ENCODE measurements at regions not wholly inside any gene's neighbourhood (a gene's known extent, or its start where the extent isn't known, plus 50 kb on each side); places are given as distances from the start of the nearest gene placed in this dataset.

GRCh38 chr5:72705178-72705577 is 111.3 kb upstream of the TNPO1 start:
- Histone ChIP-seq H2AFZ (ENCODE audit: control insufficient read depth, low read length) (no peak overlapping the region), H3K4me2 (ENCODE audit: control insufficient read depth, extremely low read depth, insufficient read depth, low read depth, low read length) (no peak overlapping the region), H3K27ac (ENCODE audit: control insufficient read depth, insufficient read depth, low read length) (no peak overlapping the region), H3K79me2 (ENCODE audit: control insufficient read depth, insufficient read depth, low read length) (no peaks in the 10 kb centered on the region), H3K4me3 (ENCODE audit: control insufficient read depth in 2 of 3, extremely low read depth in 1 of 3, insufficient read depth in 2 of 3, low read depth in 1 of 3, low read length in 3 of 3) (no peak overlapping the region), H4K20me1 (ENCODE audit: control insufficient read depth, extremely low read depth, insufficient read depth, low read length) (no peaks in the 10 kb centered on the region), H3K4me1 (ENCODE audit: control insufficient read depth, extremely low read depth, insufficient read depth, low read length) (no peaks in the 10 kb centered on the region), H3K9me3 (ENCODE audit: control insufficient read depth, low read depth, low read length) (peaks cover 2% of the 10 kb centered on the region), H3K36me3 (ENCODE audit: control insufficient read depth in 2 of 2, extremely low read depth in 1 of 2, insufficient read depth in 2 of 2, low read length in 2 of 2) (no peaks in the 10 kb centered on the region), H3K9ac (ENCODE audit: control insufficient read depth, extremely low read depth, insufficient read depth, low read length) (no peak overlapping the region), H3K9me1 (ENCODE audit: control insufficient read depth, extremely low read depth, insufficient read depth, low read length) (no peaks in the 10 kb centered on the region), H3K27me3 (ENCODE audit: control insufficient read depth, extremely low read depth, insufficient read depth, low read length) (peaks cover 4% of the 10 kb centered on the region)
- DNase-seq (ENCODE audit: low read depth, low spot score) (no peak), FAIRE-seq (no peak)
- dilution Hi-C loops (cut with MboI; ENCODE audit: extremely low pct_ligation_motif_present, low sequenced_read_pairs), result no loop called here
- TF ChIP-seq EZH2 (IDR thresholded peaks at IDR 0.05; ENCODE audit: low read length) (no peak), CTCF (optimal IDR thresholded peaks at IDR 0.05 in 1 of 3, IDR thresholded peaks at IDR 0.05 in 1 of 3, conservative IDR thresholded peaks at IDR 0.05 in 1 of 3; ENCODE audit: extremely low read depth in 1 of 3, insufficient read depth in 2 of 3, low read length in 3 of 3) (no peak)

- no peaks in the 10 kb centered on the region for H3K9me1 ChIP-seq (ENCODE audit: control insufficient read depth, extremely low read depth, insufficient read depth, low read length)
- no peak for TF ChIP-seq CTCF (optimal IDR thresholded peaks at IDR 0.05 in 1 of 3, IDR thresholded peaks at IDR 0.05 in 1 of 3, conservative IDR thresholded peaks at IDR 0.05 in 1 of 3; ENCODE audit: extremely low read depth in 1 of 3, insufficient read depth in 2 of 3, low read length in 3 of 3)
- TF ChIP-seq EZH2 (IDR thresholded peaks at IDR 0.05; ENCODE audit: low read length), result no peak
- no peak overlapping the region for H3K4me2 ChIP-seq (ENCODE audit: control insufficient read depth, extremely low read depth, insufficient read depth, low read depth, low read length)
- FAIRE-seq (no peak), DNase-seq (ENCODE audit: low read depth, low spot score) (no peak)
- no peaks in the 10 kb centered on the region for H3K4me1 ChIP-seq (ENCODE audit: control insufficient read depth, extremely low read depth, insufficient read depth, low read length)
- dilution Hi-C loops (cut with MboI; ENCODE audit: extremely low pct_ligation_motif_present, low sequenced_read_pairs), result no loop called here
- H4K20me1 ChIP-seq (ENCODE audit: control insufficient read depth, extremely low read depth, insufficient read depth, low read length), result no peaks in the 10 kb centered on the region
- no peak overlapping the region for H3K27ac ChIP-seq (ENCODE audit: control insufficient read depth, insufficient read depth, low read length)
- H3K36me3 ChIP-seq (ENCODE audit: control insufficient read depth in 2 of 2, extremely low read depth in 1 of 2, insufficient read depth in 2 of 2, low read length in 2 of 2), result no peaks in the 10 kb centered on the region
- H3K4me3 ChIP-seq (ENCODE audit: control insufficient read depth in 2 of 3, extremely low read depth in 1 of 3, insufficient read depth in 2 of 3, low read depth in 1 of 3, low read length in 3 of 3), result no peak overlapping the region
- no peaks in the 10 kb centered on the region for H3K79me2 ChIP-seq (ENCODE audit: control insufficient read depth, insufficient read depth, low read length)
- H3K27me3 ChIP-seq (ENCODE audit: control insufficient read depth, extremely low read depth, insufficient read depth, low read length), result peaks cover 3% of the 10 kb centered on the region
- no peak overlapping the region for H3K9ac ChIP-seq (ENCODE audit: control insufficient read depth, extremely low read depth, insufficient read depth, low read length)
- H2AFZ ChIP-seq (ENCODE audit: control insufficient read depth, low read length), result no peak overlapping the region
- peaks cover 2% of the 10 kb centered on the region for H3K9me3 ChIP-seq (ENCODE audit: control insufficient read depth, low read depth, low read length)
Measured at GRCh38 chr5:72703876-72704275, 112.6 kb upstream of the TNPO1 start.
